ENCODE measurements at regions not wholly inside any gene's neighbourhood (a gene's known extent, or its start where the extent isn't known, plus 50 kb on each side); places are given as distances from the start of the nearest gene placed in this dataset.

DNA sequence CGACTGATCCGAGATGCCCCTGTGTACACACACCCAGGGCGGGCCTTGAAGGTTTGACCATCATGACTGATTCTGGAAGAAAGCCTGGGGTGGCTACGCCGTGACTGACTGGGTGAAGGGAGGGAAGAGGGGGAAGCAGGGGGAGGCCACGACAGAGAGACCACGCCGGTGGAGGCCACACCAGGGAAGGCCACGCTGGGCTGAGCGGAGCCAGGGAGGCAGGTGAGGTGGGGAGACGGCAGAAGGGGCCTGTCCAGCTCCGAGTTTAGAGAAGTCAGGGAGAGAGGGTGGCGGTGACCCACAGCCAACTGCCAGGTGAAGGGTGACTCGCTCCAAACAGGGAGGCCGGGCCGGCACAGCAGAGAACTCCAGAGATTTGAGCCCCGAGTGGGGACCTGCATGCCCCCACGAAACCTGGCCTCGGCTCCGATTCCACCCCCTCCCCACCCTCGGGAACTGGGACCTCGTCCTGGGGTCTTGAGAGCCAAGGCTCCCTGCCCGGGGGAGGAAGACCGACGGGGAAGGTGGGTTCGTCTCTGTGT is 102.6 kb downstream of the PTPRS start:
- no peak for DNase-seq (ENCODE audit: extremely low read depth, insufficient read length)
- Histone ChIP-seq H3K4me3 (replicated peaks; ENCODE audit: low read depth, low read length) (no peak overlapping the region), H3K27me3 (replicated peaks; ENCODE audit: control insufficient read depth, insufficient read depth, low read length) (no peaks in the 10 kb centered on the region), H3K36me3 (ENCODE audit: control insufficient read depth, insufficient read depth, low read length) (no peaks in the 10 kb centered on the region)
- TF ChIP-seq, protein P1, sequence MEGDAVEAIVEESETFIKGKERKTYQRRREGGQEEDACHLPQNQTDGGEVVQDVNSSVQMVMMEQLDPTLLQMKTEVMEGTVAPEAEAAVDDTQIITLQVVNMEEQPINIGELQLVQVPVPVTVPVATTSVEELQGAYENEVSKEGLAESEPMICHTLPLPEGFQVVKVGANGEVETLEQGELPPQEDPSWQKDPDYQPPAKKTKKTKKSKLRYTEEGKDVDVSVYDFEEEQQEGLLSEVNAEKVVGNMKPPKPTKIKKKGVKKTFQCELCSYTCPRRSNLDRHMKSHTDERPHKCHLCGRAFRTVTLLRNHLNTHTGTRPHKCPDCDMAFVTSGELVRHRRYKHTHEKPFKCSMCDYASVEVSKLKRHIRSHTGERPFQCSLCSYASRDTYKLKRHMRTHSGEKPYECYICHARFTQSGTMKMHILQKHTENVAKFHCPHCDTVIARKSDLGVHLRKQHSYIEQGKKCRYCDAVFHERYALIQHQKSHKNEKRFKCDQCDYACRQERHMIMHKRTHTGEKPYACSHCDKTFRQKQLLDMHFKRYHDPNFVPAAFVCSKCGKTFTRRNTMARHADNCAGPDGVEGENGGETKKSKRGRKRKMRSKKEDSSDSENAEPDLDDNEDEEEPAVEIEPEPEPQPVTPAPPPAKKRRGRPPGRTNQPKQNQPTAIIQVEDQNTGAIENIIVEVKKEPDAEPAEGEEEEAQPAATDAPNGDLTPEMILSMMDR (IDR thresholded peaks at IDR 0.05; ENCODE audit: insufficient read depth, low read length, poor library complexity, severe bottlenecking): no peak

DNA sequence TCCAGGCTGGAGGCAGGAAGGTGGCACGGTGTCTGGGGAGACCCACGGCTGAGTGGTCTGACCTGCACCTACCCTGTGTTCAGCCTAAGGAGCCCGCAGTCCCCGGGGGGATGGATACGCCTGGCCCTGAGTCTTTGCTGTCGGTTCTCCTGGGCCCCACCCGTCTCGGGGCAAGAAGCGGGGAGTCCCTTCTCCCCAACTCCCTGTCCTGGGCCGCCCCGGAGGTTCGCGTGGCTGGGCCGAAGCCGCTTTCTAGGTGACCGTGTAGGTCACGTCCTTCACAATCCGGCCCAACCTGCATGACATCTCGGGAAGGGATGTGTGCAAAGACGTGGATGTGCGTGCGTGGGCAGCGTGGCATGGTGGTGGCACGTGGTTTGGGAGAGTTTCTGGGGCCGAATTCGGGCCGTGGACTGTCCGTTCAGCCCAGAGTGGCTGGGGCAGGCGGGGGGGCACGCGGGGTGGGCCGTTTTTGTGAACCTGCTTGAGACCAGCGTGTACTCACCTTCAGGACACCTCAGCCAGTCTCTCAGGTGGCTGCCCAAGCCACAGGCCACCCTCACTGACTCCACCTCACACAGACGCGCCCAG is 103.3 kb downstream of the PTPRS start:
- TF ChIP-seq, protein P1 (IDR thresholded peaks at IDR 0.05; ENCODE audit: insufficient read depth, low read length, poor library complexity, severe bottlenecking): no peak
- H3K27me3 ChIP-seq (replicated peaks; ENCODE audit: control insufficient read depth, insufficient read depth, low read length): no peaks in the 10 kb centered on the region
- no peak overlapping the region for H3K4me3 ChIP-seq (replicated peaks; ENCODE audit: low read depth, low read length)
- no peak for DNase-seq (ENCODE audit: extremely low read depth, insufficient read length)
- no peaks in the 10 kb centered on the region for H3K36me3 ChIP-seq (ENCODE audit: control insufficient read depth, insufficient read depth, low read length)

DNA sequence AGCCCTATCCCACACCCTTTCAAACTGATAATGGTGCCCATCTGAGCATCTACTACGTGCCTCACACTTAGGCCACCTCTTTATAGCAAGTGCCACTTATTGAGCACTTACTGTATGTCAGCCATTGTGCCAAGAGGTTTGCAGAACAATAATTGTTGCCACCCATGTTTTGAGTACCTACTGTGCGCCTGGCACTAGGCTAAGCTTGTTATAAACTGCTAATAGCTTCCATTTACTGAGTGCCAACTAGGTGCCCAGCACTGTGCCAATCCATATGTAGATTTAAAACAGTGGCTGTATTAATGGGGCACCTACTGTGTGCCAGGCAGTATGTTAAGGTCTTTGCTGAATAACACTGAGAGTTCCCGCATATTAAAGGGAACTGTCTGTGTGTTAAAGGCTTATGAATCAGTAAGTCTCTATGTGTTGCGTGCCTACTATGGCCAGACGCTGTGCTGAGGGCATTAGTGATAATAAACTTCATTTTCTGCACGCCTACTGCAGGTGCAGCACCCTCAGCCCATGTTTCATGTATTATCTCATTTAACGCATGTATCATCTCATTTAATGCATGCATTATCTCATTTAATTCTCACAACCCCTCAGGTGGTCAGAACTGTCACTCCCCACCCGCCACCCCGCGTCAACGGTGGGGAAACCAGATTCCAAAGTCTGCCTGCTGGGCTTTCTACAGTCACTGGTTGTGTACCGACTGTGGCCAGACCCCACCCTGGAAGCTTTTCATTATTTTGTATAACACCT is 105.0 kb downstream of the PTPRS start:
- Histone ChIP-seq H3K36me3 (ENCODE audit: control insufficient read depth, insufficient read depth, low read length) (no peaks in the 10 kb centered on the region), H3K27me3 (replicated peaks; ENCODE audit: control insufficient read depth, insufficient read depth, low read length) (no peaks in the 10 kb centered on the region), H3K4me3 (replicated peaks; ENCODE audit: low read depth, low read length) (no peak overlapping the region)
- DNase-seq (ENCODE audit: extremely low read depth, insufficient read length): no peak
- TF ChIP-seq, protein P1 (IDR thresholded peaks at IDR 0.05; ENCODE audit: insufficient read depth, low read length, poor library complexity, severe bottlenecking): no peak

DNA sequence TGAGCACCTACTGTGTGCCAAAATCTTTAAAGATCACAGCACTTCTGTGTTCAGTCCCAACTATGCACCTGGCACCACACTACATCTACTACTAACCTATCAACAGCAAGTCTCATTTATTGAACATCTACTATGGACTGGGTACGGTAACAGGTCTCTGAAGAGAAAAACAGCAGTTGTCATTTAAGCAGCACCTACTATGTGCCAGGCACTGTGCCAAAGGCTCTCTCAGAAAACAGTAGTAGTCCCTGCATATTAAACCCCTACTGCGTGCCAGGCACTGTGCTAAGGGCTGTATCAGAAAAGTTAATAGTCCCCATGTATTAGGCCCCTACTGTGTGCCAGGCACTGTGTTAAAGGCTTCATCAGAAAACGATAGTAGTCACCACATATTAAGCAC is 106.2 kb downstream of the PTPRS start:
- TF ChIP-seq, protein P1 (IDR thresholded peaks at IDR 0.05; ENCODE audit: insufficient read depth, low read length, poor library complexity, severe bottlenecking): no peak
- no peaks in the 10 kb centered on the region for H3K27me3 ChIP-seq (replicated peaks; ENCODE audit: control insufficient read depth, insufficient read depth, low read length)
- H3K4me3 ChIP-seq (replicated peaks; ENCODE audit: low read depth, low read length): no peak overlapping the region
- no peak for DNase-seq (ENCODE audit: extremely low read depth, insufficient read length)
- no peaks in the 10 kb centered on the region for H3K36me3 ChIP-seq (ENCODE audit: control insufficient read depth, insufficient read depth, low read length)

DNA sequence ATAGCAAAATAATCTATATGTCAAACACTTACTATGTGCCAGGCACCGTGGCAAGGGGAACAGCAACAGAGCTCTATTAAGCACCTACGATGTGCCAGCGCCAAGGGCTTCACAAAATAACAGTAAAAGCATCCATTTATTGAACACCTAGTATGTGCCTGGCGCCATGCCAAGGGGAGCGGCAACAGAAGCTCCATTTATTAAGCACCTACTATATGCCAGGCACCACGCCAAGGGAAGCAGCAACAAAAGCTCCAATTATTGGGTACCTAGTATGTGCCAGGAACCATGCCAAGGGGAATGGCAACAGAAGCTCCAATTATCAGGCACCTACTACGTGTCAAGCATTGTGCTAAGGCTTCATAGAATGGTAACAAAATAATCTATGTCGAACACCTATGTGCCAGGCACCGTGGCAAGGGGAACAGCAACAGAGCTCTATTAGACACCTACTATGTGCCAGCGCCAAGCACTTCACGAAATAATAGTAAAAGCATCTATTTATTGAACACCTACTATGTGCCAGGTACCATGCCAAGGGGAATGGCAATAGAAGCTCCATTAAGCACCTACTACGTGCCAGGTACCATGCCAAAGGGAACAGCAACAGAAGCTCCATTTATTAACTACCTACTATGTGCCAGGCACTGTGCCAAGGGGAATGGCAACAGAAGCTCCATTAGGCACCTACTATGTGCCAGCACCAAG is 107.7 kb downstream of the PTPRS start:
- no peaks in the 10 kb centered on the region for H3K36me3 ChIP-seq (ENCODE audit: control insufficient read depth, insufficient read depth, low read length)
- no peak overlapping the region for H3K4me3 ChIP-seq (replicated peaks; ENCODE audit: low read depth, low read length)
- TF ChIP-seq, protein P1 (IDR thresholded peaks at IDR 0.05; ENCODE audit: insufficient read depth, low read length, poor library complexity, severe bottlenecking): no peak
- no peaks in the 10 kb centered on the region; the same call in 1 of the 2 replicates for H3K27me3 ChIP-seq (replicated peaks; ENCODE audit: control insufficient read depth, insufficient read depth, low read length)
- DNase-seq (ENCODE audit: extremely low read depth, insufficient read length): no peak

Measured in GM06990 (cell line).